ENCODE measurements at regions not wholly inside any gene's neighbourhood (a gene's known extent, or its start where the extent isn't known, plus 50 kb on each side); places are given as distances from the start of the nearest gene placed in this dataset.

- no peak for TF ChIP-seq ZFP30 (CRISPR knock-in tag; IDR thresholded peaks at IDR 0.05)
- TF ChIP-seq PATZ1 (CRISPR knock-in tag; IDR thresholded peaks at IDR 0.05; ENCODE audit: borderline replicate concordance), result no peak
- no peak for TF ChIP-seq ZFP3 (CRISPR knock-in tag; IDR thresholded peaks at IDR 0.05)
- TF ChIP-seq BACH2 (CRISPR knock-in tag; IDR thresholded peaks at IDR 0.05; ENCODE audit: borderline replicate concordance), result no peak
Observed at GRCh38 chr5:74990194-74990593, 62.2 kb downstream of the GCNT4 start.

All from SK-N-SH treated with all-trans-retinoic acid at 6 μM for 48 hours (cell line).